HG02852 (cell line): ENCODE measurements at regions not wholly inside any gene's neighbourhood (a gene's known extent, or its start where the extent isn't known, plus 50 kb on each side); places are given as distances from the start of the nearest gene placed in this dataset.
A peak's percentile ranks its signal among the peaks of the same experiment; 100 is the strongest.
"Not testable (repeated sequence)": the region's sequence is repeated elsewhere in the genome, so short reads cannot be mapped to it uniquely, and the experiment has no call there.

Source experiments
- ATAC-seq: cut with Tn5 transposase; IDR thresholded peaks from one replicate; pipeline ENCODE4 v1.9.1; 2021; ENCODE audit warnings: mild to moderate bottlenecking, moderate library complexity; ENCODE audit not compliant: unreplicated experiment

GRCh38 chr6:167208819-167209576 lies 51.2 kb upstream of the GPR31 start:
- no peak for ATAC-seq

GRCh38 chr6:167209577-167209975 lies 51.8 kb upstream of the GPR31 start:
- ATAC-seq, result no peak

DNA sequence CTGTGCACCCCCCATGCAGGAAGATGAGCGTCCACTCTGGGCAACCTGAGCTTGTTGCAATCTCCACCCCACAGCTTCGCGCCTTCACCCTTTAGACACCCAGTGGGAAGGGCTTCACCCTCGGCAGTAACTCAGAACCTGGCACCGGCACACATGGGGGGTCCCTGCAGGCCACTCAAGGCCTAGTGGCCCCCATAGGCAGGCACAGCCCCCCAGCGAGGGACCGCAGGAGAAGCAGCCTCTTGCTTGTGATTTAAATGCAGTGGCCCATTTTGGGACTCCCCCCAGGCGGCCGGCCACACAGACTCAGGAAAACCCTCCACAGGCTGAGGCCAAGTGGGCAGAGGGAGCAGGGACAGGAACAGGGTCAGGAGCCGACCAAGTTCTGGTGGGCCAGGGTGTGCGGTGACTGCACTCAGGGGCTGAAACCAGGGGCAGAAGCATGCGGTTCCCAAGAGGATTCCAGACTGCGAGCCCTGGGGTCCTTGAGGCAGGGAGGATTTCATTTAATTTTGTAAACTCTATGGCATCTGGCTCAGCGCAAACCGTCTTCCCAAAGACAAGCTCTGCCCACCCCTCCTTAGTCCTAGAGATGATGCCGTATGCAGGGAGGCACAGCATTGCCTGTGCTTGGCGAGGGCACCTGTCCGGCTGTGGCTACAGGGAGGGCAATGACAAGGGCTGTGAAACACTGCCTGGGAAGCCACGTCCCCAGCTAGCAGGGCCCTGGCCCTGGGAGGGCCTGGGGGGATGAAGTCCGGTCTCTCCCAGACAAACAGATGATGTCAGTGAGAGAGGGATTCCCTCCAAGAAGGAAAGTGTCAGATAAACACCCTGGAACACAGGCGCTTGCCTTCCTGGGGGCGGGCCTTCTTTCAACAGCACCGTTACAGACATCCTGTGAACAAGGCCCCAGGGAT lies 52.9 kb upstream of the GPR31 start:
- ATAC-seq, result no peak

- no peak for ATAC-seq
Measured at GRCh38 chr6:167211295-167211648, 53.5 kb upstream of the GPR31 start.

GRCh38 chr6:167211881-167212712 lies 54.3 kb upstream of the GPR31 start:
- ATAC-seq, result no peak

DNA sequence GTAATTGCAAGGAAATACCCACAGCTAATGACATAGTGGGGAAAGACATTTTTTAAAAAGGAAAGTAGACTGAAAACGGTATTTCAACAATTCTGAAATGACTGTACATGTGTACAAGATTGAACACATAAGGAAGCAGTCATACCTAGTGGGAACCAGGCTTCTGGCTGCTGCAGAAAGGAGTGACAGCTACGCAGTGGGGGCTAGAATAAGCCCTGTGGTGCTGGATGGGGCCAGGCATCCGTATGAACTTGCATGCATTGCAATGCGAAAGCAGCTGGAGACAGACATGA lies 54.9 kb upstream of the GPR31 start:
- ATAC-seq, result peak; percentile 92

GRCh38 chr6:167214206-167214605 lies 56.4 kb upstream of the GPR31 start:
- ATAC-seq, result no peak

DNA sequence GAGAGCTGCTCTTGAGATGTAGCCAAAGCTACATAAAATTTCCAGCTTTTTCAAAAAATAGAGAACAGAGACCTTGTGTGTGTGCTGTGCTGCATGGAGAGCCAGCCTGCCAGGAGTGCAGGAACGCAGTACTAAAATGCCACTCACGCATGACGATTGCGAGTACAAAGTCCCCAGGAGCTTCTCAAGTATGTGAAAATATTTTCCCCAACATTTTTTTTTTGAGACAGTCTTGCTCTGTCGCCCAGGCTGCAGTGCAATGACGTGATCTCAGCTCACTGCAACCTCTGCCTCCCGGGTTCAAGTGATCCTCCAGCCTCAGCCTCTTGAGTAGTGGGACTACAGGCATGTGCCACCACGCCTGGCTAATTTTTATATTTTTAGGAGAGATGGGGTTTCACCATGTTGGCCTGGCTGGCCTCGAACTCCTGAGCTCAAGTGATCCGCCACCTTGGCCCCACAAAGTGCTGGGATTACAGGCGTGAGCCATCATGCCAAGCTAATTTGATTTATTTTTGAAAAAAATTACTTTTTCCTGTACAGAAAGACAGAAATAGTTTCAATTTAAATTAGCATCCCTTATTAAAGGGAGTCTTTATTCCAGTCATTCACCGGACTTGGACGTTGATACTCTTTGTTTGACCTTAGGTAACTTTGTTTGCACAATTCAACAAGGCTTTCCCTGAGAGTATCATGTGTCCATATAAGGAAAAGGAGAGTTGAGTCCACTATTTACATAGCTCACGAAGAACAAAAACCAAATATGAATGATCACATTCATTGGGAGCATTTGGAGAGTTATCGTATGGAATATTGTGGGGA lies 57.9 kb upstream of the GPR31 start:
- ATAC-seq, result not testable (repeated sequence)

GRCh38 chr6:167216390-167217050 lies 58.7 kb upstream of the GPR31 start:
- ATAC-seq, result not testable (repeated sequence)

DNA sequence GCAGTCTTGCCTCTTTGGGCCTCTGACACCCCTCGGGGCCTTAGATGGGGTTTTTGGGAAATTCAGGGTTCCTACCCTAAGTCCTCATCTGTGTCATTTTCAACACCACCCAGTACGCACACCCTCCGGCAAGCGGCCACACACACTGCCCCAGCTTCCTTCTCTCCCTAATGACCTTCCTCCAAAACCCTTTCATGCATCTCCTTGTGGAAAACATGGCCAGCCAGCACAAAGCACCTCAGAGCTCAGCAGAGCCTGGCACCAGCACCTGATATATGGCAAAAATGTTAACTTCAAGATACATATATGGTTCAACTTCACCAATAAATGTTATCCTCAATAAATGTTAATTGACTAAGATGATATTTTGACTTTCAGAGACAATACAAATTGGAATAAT lies 59.3 kb upstream of the GPR31 start:
- ATAC-seq, result not testable (repeated sequence)

GRCh38 chr6:167217951-167218759 lies 60.4 kb upstream of the GPR31 start:
- peak; percentile 70 for ATAC-seq

DNA sequence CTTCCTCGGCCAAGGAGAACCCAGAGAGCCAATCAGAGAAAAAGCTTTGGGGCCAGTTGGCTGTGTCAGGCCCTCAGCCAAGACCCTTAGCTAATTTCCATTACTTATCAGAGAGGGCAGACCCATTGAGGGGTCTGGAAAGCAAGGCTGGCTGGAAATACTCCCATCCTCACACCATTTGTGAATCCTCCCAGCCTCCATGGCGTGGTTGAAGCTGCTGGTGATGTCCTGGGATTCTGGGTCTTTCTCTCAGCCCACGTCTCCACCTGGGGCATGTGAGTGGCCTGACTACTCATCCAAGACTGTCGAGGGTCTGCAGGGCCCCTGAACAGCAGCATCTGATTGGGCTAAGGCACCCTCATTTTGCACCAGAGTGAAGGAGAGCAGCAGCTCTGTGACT lies 61.3 kb upstream of the GPR31 start:
- ATAC-seq, result not testable (repeated sequence)

DNA sequence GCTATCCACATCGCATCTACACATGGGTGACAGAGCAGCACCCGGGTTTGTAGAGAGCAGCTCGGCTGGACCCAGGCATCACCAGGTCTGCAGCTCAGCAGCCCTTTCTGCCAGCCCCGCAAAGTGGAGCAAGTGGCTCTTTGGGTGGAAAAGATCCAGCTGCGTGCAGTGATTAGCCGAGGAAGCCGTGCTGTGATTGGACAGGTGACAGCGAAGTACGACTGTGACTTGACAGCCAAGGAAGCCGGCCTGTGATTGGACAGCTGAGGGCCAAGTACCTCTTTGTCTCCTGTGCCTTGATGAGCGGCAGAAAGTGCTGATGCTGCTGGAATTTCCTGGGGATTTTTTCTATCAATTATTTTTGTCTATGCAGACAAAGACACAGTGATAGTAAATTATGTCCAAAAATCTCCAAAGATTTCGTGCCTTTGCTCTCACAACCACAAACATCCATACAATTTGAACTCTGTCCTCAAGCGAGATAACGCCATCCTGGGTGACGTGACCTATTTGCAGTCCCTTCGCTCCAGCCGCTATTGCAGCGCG lies 62.3 kb upstream of the GPR31 start:
- no peak for ATAC-seq

GRCh38 chr6:167221400-167222201 lies 63.8 kb upstream of the GPR31 start:
- no peak for ATAC-seq

DNA sequence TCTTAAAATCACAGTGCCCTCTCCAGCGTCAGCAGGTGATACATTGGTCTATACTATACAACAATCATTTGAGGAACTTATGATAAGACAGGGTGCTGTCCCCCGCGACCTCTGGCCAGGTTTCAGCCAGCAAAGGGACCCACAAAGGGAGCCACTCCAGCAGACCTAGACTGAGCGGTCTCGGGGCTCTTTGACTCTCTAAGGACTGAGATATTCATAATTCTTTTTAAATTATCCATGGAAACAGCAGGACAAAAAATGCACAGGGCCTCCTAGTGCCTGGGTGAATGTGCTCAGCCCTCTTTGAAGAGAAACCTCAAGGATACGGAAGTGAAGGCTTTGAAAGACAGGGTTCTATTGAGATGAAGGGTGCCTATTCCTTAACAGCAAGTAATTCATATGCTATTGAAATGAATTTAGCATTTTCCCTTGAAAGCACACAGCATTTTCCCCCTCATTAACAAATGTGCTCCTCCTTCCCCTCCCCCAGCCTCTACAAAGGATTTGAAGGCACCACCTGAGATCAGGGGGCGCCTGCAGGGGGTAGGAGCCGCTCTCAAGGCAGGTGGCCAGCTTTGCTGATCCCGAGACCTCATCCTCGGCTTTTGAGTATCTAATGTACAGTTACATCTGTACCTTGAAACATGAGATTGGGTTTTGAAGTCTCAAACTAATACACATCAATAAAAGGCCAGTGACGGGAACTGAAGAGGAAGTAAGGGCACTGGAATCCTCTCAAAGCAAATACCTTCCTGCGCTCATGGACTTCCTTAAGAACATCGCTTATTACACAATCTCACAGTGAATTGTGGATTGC lies 65.3 kb upstream of the UNC93A start:
- not testable (repeated sequence) for ATAC-seq

DNA sequence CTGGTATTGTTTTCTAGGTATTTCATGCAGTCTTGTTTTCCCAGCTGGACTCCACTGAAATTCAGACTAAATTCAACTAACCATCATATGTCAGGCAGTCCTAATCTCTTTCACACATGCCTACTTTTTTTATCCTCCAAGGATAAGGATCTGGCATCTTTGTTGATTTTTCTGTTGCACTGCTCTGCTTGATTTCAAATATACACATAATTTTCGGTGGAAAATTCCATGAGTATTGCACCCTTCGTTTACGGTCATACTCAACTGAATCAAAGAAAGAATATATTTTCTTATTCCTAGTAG lies 64.8 kb upstream of the UNC93A start:
- no peak for ATAC-seq

DNA sequence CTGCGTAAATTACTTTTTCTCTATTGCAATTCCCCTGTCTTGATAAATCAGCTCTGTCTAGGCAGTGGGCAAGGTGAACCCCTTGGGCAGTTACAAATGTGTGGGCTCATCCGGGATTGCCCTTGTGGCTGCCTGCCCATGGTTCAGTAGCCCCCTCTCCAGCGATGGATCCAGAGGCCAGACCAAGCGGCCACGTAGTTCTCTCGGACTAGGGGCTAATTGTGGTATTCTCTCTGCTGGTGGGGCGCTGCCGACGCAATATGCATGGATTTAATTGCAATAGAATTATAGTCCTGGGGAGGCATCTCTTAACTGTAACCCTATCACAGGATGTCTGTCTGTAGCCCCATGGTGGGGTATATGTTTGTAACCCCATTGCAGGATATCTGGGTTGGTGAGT lies 64.3 kb upstream of the UNC93A start:
- ATAC-seq, result no peak
